K562 (cell line): ENCODE measurements at regions not wholly inside any gene's neighbourhood (a gene's known extent, or its start where the extent isn't known, plus 50 kb on each side); places are given as distances from the start of the nearest gene placed in this dataset.

Experiments used
- ATAC-seq: fragments of 200-7000 bp; cut with Tn5 transposase; 3 replicates; pipeline ENCODE4 v1.9.1; 2020; ENCODE audit warnings: moderate library complexity
- BruUV-seq: library from RNA; stranded (reverse); fragments of 400-500 nt; replicated peaks from 2 replicates; lab custom pipeline; 2021; lab: Mats Ljungman, UMichigan
- CTCF ChIA-PET: fragments of 300-600 bp; formaldehyde crosslinking; extraction: SDS; loops from one replicate; lab custom pipeline; 2021; ENCODE audit warnings: low intra/inter-chr PET ratio; lab: Yijun Ruan, JAX
- POLR2A ChIA-PET: fragments of 300-600, 350-650 bp; sonication (Branson Sonifier 250); formaldehyde crosslinking; extraction: SDS; loops from one replicate; lab custom pipeline; 2021; ENCODE audit warnings: antibody characterized with exemption, inconsistent platforms; lab: Yijun Ruan, JAX
- DNase-seq, 4 experiments: peaks; one replicate each; pipeline versions ENCODE4 v3.0.0 to v3.0.0-alpha.2; 2011 to 2018; ENCODE audit warnings: low spot score in 3 of 4, mixed read lengths in 3 of 4; ENCODE audit errors: extremely low read depth in 1 of 4
- FAIRE-seq: peaks from 2 replicates; lab custom pipeline; 2011; peaks lifted over from hg19 to GRCh38; lab: Jason Lieb, UNC
- H2AFZ ChIP-seq: 2 replicates; pipeline ENCODE4 v1.6.0; 2011; ENCODE audit warnings: low read depth, low read length, control low read depth, inconsistent platforms
- H3K27ac ChIP-seq: fragments of 200-600 bp; 3 replicates; pipeline ENCODE4 v1.8.0; 2011; ENCODE audit warnings: low read depth, mild to moderate bottlenecking, control low read depth, inconsistent platforms, low read length, moderate library complexity, mixed read lengths; ENCODE audit errors: extremely low read depth
- H3K27me3 ChIP-seq, 2 experiments: fragments of 300-600 bp in 1 of 2; 2 replicates in 1 of 2; 3 replicates in 1 of 2; pipeline versions ENCODE4 v1.6.0 to v1.8.0; 2011; ENCODE audit warnings: inconsistent platforms in 2 of 2, low read length in 2 of 2, mild to moderate bottlenecking in 1 of 2, mixed read lengths in 1 of 2, moderate library complexity in 1 of 2; ENCODE audit not compliant: control insufficient read depth in 2 of 2, insufficient read depth in 2 of 2
- H3K36me3 ChIP-seq: fragments of 300-600 bp; 3 replicates; pipeline ENCODE4 v1.8.0; 2011; ENCODE audit warnings: mild to moderate bottlenecking, low read length, inconsistent platforms; ENCODE audit not compliant: control insufficient read depth, insufficient read depth
- H3K4me1 ChIP-seq, 2 experiments: fragments of 200-600 bp in 1 of 2; replicated peaks in 1 of 2; 2 replicates in 1 of 2; 3 replicates in 1 of 2; pipeline versions ENCODE4 v1.5.1 to v1.8.0; 2011; ENCODE audit warnings: inconsistent platforms in 2 of 2, low read length in 2 of 2, mild to moderate bottlenecking in 1 of 2, mixed read lengths in 1 of 2, moderate library complexity in 1 of 2; ENCODE audit not compliant: control insufficient read depth in 2 of 2, insufficient read depth in 2 of 2
- H3K4me2 ChIP-seq: 2 replicates; pipeline ENCODE4 v1.6.1; 2011; ENCODE audit warnings: low read length, control low read depth, inconsistent platforms, mixed read lengths; ENCODE audit not compliant: insufficient read depth
- H3K4me3 ChIP-seq: fragments of 200-600 bp; sonication (generic), shearing (Covaris generic); 2 replicates; pipeline ENCODE4 v1.5.1; 2016; ENCODE audit warnings: control low read depth, inconsistent platforms
- H3K79me2 ChIP-seq: fragments of 200-600 bp; 3 replicates; pipeline ENCODE4 v1.8.0; 2011; ENCODE audit warnings: low read length, inconsistent platforms; ENCODE audit not compliant: control insufficient read depth, insufficient read depth
- H3K9ac ChIP-seq, 2 experiments: 2 replicates each; pipeline versions ENCODE4 v1.6.0 to v1.6.1; 2011; ENCODE audit warnings: low read depth in 2 of 2, low read length in 2 of 2, control low read depth in 1 of 2, inconsistent platforms in 1 of 2, mild to moderate bottlenecking in 1 of 2, mixed read lengths in 1 of 2; ENCODE audit not compliant: insufficient read depth in 1 of 2
- H3K9me1 ChIP-seq: one replicate; pipeline ENCODE4 v1.6.0; 2011; ENCODE audit warnings: inconsistent platforms, mild to moderate bottlenecking, low read length, moderate library complexity; ENCODE audit not compliant: control insufficient read depth, insufficient read depth
- H3K9me3 ChIP-seq: replicated peaks from 2 replicates; pipeline ENCODE4 v1.5.1; 2011; ENCODE audit warnings: low read depth, low read length, inconsistent platforms; ENCODE audit not compliant: control insufficient read depth, insufficient read depth
- H4K20me1 ChIP-seq: replicated peaks from 2 replicates; pipeline ENCODE4 v1.6.1; 2011; ENCODE audit warnings: low read length, inconsistent platforms, mixed read lengths; ENCODE audit not compliant: control insufficient read depth, insufficient read depth
- CHD7 ChIP-seq: fragments of 200-600 bp; sonication (generic); IDR thresholded peaks from one replicate; pipeline ENCODE4 v1.6.1; 2012; ENCODE audit warnings: mild to moderate bottlenecking, low read depth, low read length, inconsistent platforms
- DIDO1 ChIP-seq: fragments of 450-650 bp; IDR thresholded peaks from 2 replicates; pipeline ENCODE4 v1.6.1; 2016; ENCODE audit warnings: low read depth, missing biosample characterization, missing genetic modification characterization
- FOS ChIP-seq: IDR thresholded peaks from 3 replicates; pipeline ENCODE4 v1.6.1; 2011; ENCODE audit not compliant: insufficient read length; ENCODE audit errors: extremely low read depth
- GATAD2B ChIP-seq: fragments of 450-650 bp; IDR thresholded peaks from 2 replicates; pipeline ENCODE4 v1.6.1; 2017; ENCODE audit warnings: mild to moderate bottlenecking, borderline replicate concordance
- HNRNPL ChIP-seq: fragments of 200-400 bp; formaldehyde crosslinking; IDR thresholded peaks from 2 replicates; pipeline ENCODE4 v1.6.1; 2017; ENCODE audit warnings: low read depth, mild to moderate bottlenecking, low read length
- MAZ ChIP-seq, 2 experiments: fragments of 450-650 bp in 1 of 2; sonication (generic) in 1 of 2; formaldehyde crosslinking; IDR thresholded peaks in 1 of 2; conservative IDR thresholded peaks in 1 of 2; 2 replicates each; pipeline versions ENCODE4 v1.4.0 to v1.5.0; 2020; ENCODE audit warnings: mild to moderate bottlenecking in 1 of 2, missing genetic modification reagents in 1 of 2
- PYGO2 ChIP-seq: fragments of 450-650 bp; IDR thresholded peaks from 2 replicates; pipeline ENCODE4 v1.6.1; 2016; ENCODE audit warnings: mild to moderate bottlenecking, missing genetic modification characterization, moderate library complexity, missing compliant biosample characterization
- STAT5B ChIP-seq: fragments of 250-450 bp; sonication (Bioruptor Pico); IDR thresholded peaks from 2 replicates; pipeline ENCODE4 v1.8.0; 2021; ENCODE audit warnings: mild to moderate bottlenecking, inconsistent platforms
- ZFP36 ChIP-seq: fragments of 150-350 bp; IDR thresholded peaks from 2 replicates; pipeline ENCODE4 v1.6.1; 2018; ENCODE audit warnings: low read length, low read depth; ENCODE audit not compliant: partially characterized antibody
- ZNF707 ChIP-seq: fragments of 250-450 bp; sonication (Bioruptor Pico); conservative IDR thresholded peaks from 2 replicates; pipeline ENCODE4 v1.8.0; 2022; ENCODE audit warnings: inconsistent platforms, mild to moderate bottlenecking, moderate library complexity
- WGBS: fragments of 100-300 bp; shearing (Covaris generic); methylation state at CpG from one replicate; pipeline ENCODE4 v1.1.6; 2016; ENCODE audit warnings: low coverage, mixed read lengths; ENCODE audit not compliant: insufficient coverage; ENCODE audit errors: missing lambda C conversion rate; 5-methylcytosine and 5-hydroxymethylcytosine counted together
- in situ Hi-C: fragments of 300-500 bp; cut with MboI; formaldehyde crosslinking; loops from 4 replicates; pipeline ENCODE4 v1.15.0; 2018; ENCODE audit warnings: inconsistent platforms, mixed read lengths
- intact Hi-C: fragments of 100-400 bp; cut with micrococcal nuclease; formaldehyde crosslinking; loops from 2 replicates; pipeline ENCODE4 v1.14.2; 2022

GRCh38 chr20:57059055-57059596 lies 207.3 kb downstream of the BMP7 start (continued):
- TF ChIP-seq DIDO1 (tag) (no peak), PYGO2 (tag) (no peak), GATAD2B (no peak), ZFP36 (no peak)

GRCh38 chr20:57060407-57061050 lies 205.9 kb downstream of the BMP7 start:
- H3K9ac ChIP-seq = no peak overlapping the region; a peak in 1 of 4 replicates
- DNase-seq (no peak), FAIRE-seq (no peak), ATAC-seq (no peak)
- no peak overlapping the region for H3K4me2 ChIP-seq
- no TSS peak for BruUV-seq
- H3K9me1 ChIP-seq = no peaks in the 10 kb centered on the region
- H3K4me3 ChIP-seq = no peak overlapping the region
- intact Hi-C loops = no loop called here
- no peaks in the 10 kb centered on the region for H3K4me1 ChIP-seq
- WGBS = 0% methylated on average over 8 of the region's 8 CpGs
- in situ Hi-C loops = no loop called here
- H3K79me2 ChIP-seq = no peaks in the 10 kb centered on the region
- no peaks in the 10 kb centered on the region for H3K36me3 ChIP-seq
- H3K27me3 ChIP-seq = peaks cover 19 to 32% of the 10 kb centered on the region in 2 experiments; a peak in 4 of 5 replicates
- H4K20me1 ChIP-seq = no peaks in the 10 kb centered on the region
- H3K9me3 ChIP-seq = no peaks in the 10 kb centered on the region
- POLR2A ChIA-PET = interaction anchor here (1.2 kb wide), 1 partner anchor 15 kb away, joined by 3 read pairs; no protein-coding TSS in a partner anchor
- no peak overlapping the region for H2AFZ ChIP-seq
- CTCF ChIA-PET = no interaction called here
- no peak overlapping the region for H3K27ac ChIP-seq
- TF ChIP-seq HNRNPL (no peak), ZNF707 (CRISPR knock-in tag) (no peak), CHD7 (no peak), FOS (no peak), STAT5B (CRISPR knock-in tag) (no peak), MAZ (CRISPR knock-in tag; conservative IDR thresholded peaks at IDR 0.05 in 1 of 2, IDR thresholded peaks at IDR 0.05 in 1 of 2) (no peak)
